Spleen (tissue), 11 donors: ENCODE measurements at regions not wholly inside any gene's neighbourhood (a gene's known extent, or its start where the extent isn't known, plus 50 kb on each side); places are given as distances from the start of the nearest gene placed in this dataset.

Experiments
- DNase-seq: peaks from one replicate; pipeline ENCODE4 v3.0.0-alpha.2; 2020
- H3K27ac ChIP-seq, 8 donors: fragments of 200-600 bp; sonication (generic) in 7 of 8; 1 replicate in 4 of 8; 2 replicates in 4 of 8; pipeline versions ENCODE4 v1.5.0 to v1.8.0; 2016 to 2021; ENCODE audit warnings: inconsistent platforms in 4 of 8, mild to moderate bottlenecking in 4 of 8, moderate library complexity in 1 of 8
- H3K27me3 ChIP-seq, 7 donors: fragments of 200-600 bp; sonication (generic) in 6 of 7; replicated peaks in 1 of 7; 1 replicate in 4 of 7; 2 replicates in 3 of 7; pipeline versions ENCODE4 v1.5.0 to v1.8.0; 2016 to 2021; ENCODE audit warnings: inconsistent platforms in 3 of 7, mild to moderate bottlenecking in 1 of 7
- H3K36me3 ChIP-seq, 6 donors: fragments of 200-600 bp; sonication (generic) in 5 of 6; 1 replicate in 4 of 6; 2 replicates in 2 of 6; pipeline versions ENCODE4 v1.5.0 to v1.8.0; 2016 to 2021; ENCODE audit warnings: inconsistent platforms in 2 of 6
- H3K4me1 ChIP-seq, 6 donors: fragments of 200-600 bp; sonication (generic) in 5 of 6; 1 replicate in 3 of 6; 2 replicates in 3 of 6; pipeline versions ENCODE4 v1.5.0 to v1.8.0; 2016 to 2021; ENCODE audit warnings: inconsistent platforms in 3 of 6
- H3K4me3 ChIP-seq, 8 donors: fragments of 200-600 bp; sonication (generic) in 7 of 8; 1 replicate in 4 of 8; 2 replicates in 4 of 8; pipeline versions ENCODE4 v1.5.0 to v1.8.0; 2016 to 2021; ENCODE audit warnings: inconsistent platforms in 4 of 8, mild to moderate bottlenecking in 4 of 8, moderate library complexity in 2 of 8
- H3K9me3 ChIP-seq, 8 donors: fragments of 200-600 bp; sonication (generic) in 7 of 8; 1 replicate in 4 of 8; 2 replicates in 4 of 8; pipeline versions ENCODE4 v1.5.0 to v1.8.0; 2016 to 2021; ENCODE audit warnings: inconsistent platforms in 4 of 8
- CTCF ChIP-seq, 11 experiments: fragments of 200-600 bp in 7 of 11; fragments of 450-650 bp in 4 of 11; sonication (generic) in 4 of 11; IDR thresholded peaks in 8 of 11; conservative IDR thresholded peaks in 3 of 11; 1 replicate in 7 of 11; 2 replicates in 4 of 11; pipeline versions ENCODE4 v1.4.0 to v1.8.0; 2016 to 2021; ENCODE audit warnings: antibody characterized with exemption in 11 of 11, inconsistent platforms in 4 of 11, mild to moderate bottlenecking in 1 of 11
- POLR2A ChIP-seq, 3 donors: fragments of 450-650 bp; IDR thresholded peaks; one replicate each; pipeline ENCODE4 v1.5.1; 2017; ENCODE audit warnings: antibody characterized with exemption in 3 of 3, mild to moderate bottlenecking in 1 of 3
- POLR2AphosphoS5 ChIP-seq, 3 donors: sonication (generic); formaldehyde crosslinking; IDR thresholded peaks; one replicate each; pipeline ENCODE4 v1.5.1; 2017; ENCODE audit warnings: antibody characterized with exemption in 3 of 3
- WGBS, 5 donors: extraction: QIAGEN DNeasy Blood & Tissue Kit in 3 of 5; methylation state at CpG; one replicate each; pipeline versions ENCODE4 v1.1.5 to v1.1.7; 2013 to 2018; 5-methylcytosine and 5-hydroxymethylcytosine counted together
- intact Hi-C: fragments of 100-400 bp; cut with DNase I; formaldehyde crosslinking; loops from one replicate; pipeline ENCODE4 v1.15.0; 2023; ENCODE audit warnings: low total_unique reads
- donor health status: healthy with polysubstance abuse.
- donor health status: DM: no; HTN: no; CAD: no; lungs with moderate emphysema.
- donor health status: DM: no; HTN: no; CAD: no.
- donor health status: Bipolar disorder and iron deficiency.
- donor health status: healthy.
- donor health status: DM: no; HTN: no; CAD: no.
- donor health status: DM: yes; HTN: yes; CAD: no.

- no peak overlapping the region for H3K4me3 ChIP-seq
- no peak for DNase-seq
- intact Hi-C loops = no loop called here
- H3K27me3 ChIP-seq = peaks cover 0 to 2% (median 0%) of the 10 kb centered on the region in 7 donors
- H3K9me3 ChIP-seq = no peaks in the 10 kb centered on the region
- no peak for TF ChIP-seq POLR2A (IDR thresholded peaks at IDR 0.05)
- TF ChIP-seq POLR2AphosphoS5 (IDR thresholded peaks at IDR 0.05) = no peak
- H3K27ac ChIP-seq = no peak overlapping the region
- no peaks in the 10 kb centered on the region for H3K36me3 ChIP-seq
- no peaks in the 10 kb centered on the region for H3K4me1 ChIP-seq
- 91 to 100% (median 100%) methylated on average over 1 of the region's 1 CpG for WGBS, 5 donors
Measured at GRCh38 chr7:25798344-25798743, 353.7 kb upstream of the NFE2L3 start.

- H3K4me3 ChIP-seq = no peak overlapping the region
- 89 to 99% (median 93%) methylated on average over 3 of the region's 3 CpGs for WGBS, 5 donors
- TF ChIP-seq POLR2A (IDR thresholded peaks at IDR 0.05) (no peak), POLR2AphosphoS5 (IDR thresholded peaks at IDR 0.05) (no peak), CTCF (IDR thresholded peaks at IDR 0.05 in 8 of 11, conservative IDR thresholded peaks at IDR 0.05 in 3 of 11) (no peak)
- H3K27ac ChIP-seq = no peak overlapping the region
- intact Hi-C loops = no loop called here
- no peaks in the 10 kb centered on the region for H3K9me3 ChIP-seq
- H3K4me1 ChIP-seq = no peaks in the 10 kb centered on the region
- peaks cover 0 to 5% (median 0%) of the 10 kb centered on the region in 7 donors for H3K27me3 ChIP-seq
- H3K36me3 ChIP-seq = no peaks in the 10 kb centered on the region
- no peak for DNase-seq
Measured at GRCh38 chr7:25801214-25801613, 350.8 kb upstream of the NFE2L3 start.

GRCh38 chr7:25802057-25802456 lies 349.9 kb upstream of the NFE2L3 start:
- intact Hi-C loops = no loop called here
- TF ChIP-seq POLR2A (IDR thresholded peaks at IDR 0.05) = no peak
- TF ChIP-seq POLR2AphosphoS5 (IDR thresholded peaks at IDR 0.05) = no peak
- no peak for TF ChIP-seq CTCF (IDR thresholded peaks at IDR 0.05 in 8 of 11, conservative IDR thresholded peaks at IDR 0.05 in 3 of 11)
- no peak overlapping the region for H3K4me3 ChIP-seq
- H3K27ac ChIP-seq = no peak overlapping the region
- H3K36me3 ChIP-seq = no peaks in the 10 kb centered on the region
- no peaks in the 10 kb centered on the region for H3K4me1 ChIP-seq
- WGBS, 5 donors = 61 to 86% (median 82%) methylated on average over 3 of the region's 3 CpGs
- H3K9me3 ChIP-seq = no peaks in the 10 kb centered on the region
- no peak for DNase-seq
- peaks cover 0 to 10% (median 0%) of the 10 kb centered on the region in 7 donors for H3K27me3 ChIP-seq

- no peak overlapping the region for H3K27ac ChIP-seq
- H3K36me3 ChIP-seq = no peaks in the 10 kb centered on the region
- TF ChIP-seq POLR2AphosphoS5 (IDR thresholded peaks at IDR 0.05) (no peak), CTCF (IDR thresholded peaks at IDR 0.05 in 8 of 11, conservative IDR thresholded peaks at IDR 0.05 in 3 of 11) (no peak), POLR2A (IDR thresholded peaks at IDR 0.05) (no peak)
- no peaks in the 10 kb centered on the region for H3K9me3 ChIP-seq
- intact Hi-C loops = no loop called here
- DNase-seq = no peak
- H3K27me3 ChIP-seq = peaks cover 0 to 11% (median 0%) of the 10 kb centered on the region in 7 donors
- no peaks in the 10 kb centered on the region for H3K4me1 ChIP-seq
- no peak overlapping the region for H3K4me3 ChIP-seq
Measured at GRCh38 chr7:25802473-25802872, 349.5 kb upstream of the NFE2L3 start.
